BE2C (cell line): ENCODE measurements at regions not wholly inside any gene's neighbourhood (a gene's known extent, or its start where the extent isn't known, plus 50 kb on each side); places are given as distances from the start of the nearest gene placed in this dataset.

ENCODE experiments used
- DNase-seq: peaks from one replicate; pipeline ENCODE4 v3.0.0-alpha.2; 2020
- H3K27me3 ChIP-seq: fragments of 250-450 bp; sonication (Bioruptor Pico); 2 replicates; pipeline ENCODE4 v1.5.1; 2020; ENCODE audit warnings: mild to moderate bottlenecking
- H3K36me3 ChIP-seq: fragments of 250-450 bp; sonication (Bioruptor Pico); 2 replicates; pipeline ENCODE4 v1.5.1; 2020; ENCODE audit warnings: mild to moderate bottlenecking
- H3K4me1 ChIP-seq: fragments of 250-450 bp; sonication (Bioruptor Pico); 2 replicates; pipeline ENCODE4 v1.5.1; 2020
- H3K4me3 ChIP-seq: 2 replicates; pipeline ENCODE4 v1.5.1; 2011; ENCODE audit warnings: low read depth, low read length
- H3K9me3 ChIP-seq: fragments of 250-450 bp; sonication (Bioruptor Pico); 2 replicates; pipeline ENCODE4 v1.5.1; 2020
- TF ChIP-seq, protein P1 (sequence below): IDR thresholded peaks from 2 replicates; pipeline ENCODE4 v1.5.1; 2012; ENCODE audit warnings: mild to moderate bottlenecking, low read depth, low read length

- Histone ChIP-seq H3K36me3 (no peaks in the 10 kb centered on the region), H3K9me3 (no peaks in the 10 kb centered on the region), H3K27me3 (no peaks in the 10 kb centered on the region), H3K4me1 (no peaks in the 10 kb centered on the region), H3K4me3 (no peak overlapping the region)
- DNase-seq: no peak
- TF ChIP-seq, protein P1, sequence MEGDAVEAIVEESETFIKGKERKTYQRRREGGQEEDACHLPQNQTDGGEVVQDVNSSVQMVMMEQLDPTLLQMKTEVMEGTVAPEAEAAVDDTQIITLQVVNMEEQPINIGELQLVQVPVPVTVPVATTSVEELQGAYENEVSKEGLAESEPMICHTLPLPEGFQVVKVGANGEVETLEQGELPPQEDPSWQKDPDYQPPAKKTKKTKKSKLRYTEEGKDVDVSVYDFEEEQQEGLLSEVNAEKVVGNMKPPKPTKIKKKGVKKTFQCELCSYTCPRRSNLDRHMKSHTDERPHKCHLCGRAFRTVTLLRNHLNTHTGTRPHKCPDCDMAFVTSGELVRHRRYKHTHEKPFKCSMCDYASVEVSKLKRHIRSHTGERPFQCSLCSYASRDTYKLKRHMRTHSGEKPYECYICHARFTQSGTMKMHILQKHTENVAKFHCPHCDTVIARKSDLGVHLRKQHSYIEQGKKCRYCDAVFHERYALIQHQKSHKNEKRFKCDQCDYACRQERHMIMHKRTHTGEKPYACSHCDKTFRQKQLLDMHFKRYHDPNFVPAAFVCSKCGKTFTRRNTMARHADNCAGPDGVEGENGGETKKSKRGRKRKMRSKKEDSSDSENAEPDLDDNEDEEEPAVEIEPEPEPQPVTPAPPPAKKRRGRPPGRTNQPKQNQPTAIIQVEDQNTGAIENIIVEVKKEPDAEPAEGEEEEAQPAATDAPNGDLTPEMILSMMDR: no peak
These were observed 648.3 kb upstream of the PHF14 start for GRCh38 chr7:10325395-10325794.

GRCh38 chr7:10343108-10343507 is 630.6 kb upstream of the PHF14 start:
- Histone ChIP-seq H3K27me3 (no peaks in the 10 kb centered on the region), H3K36me3 (no peaks in the 10 kb centered on the region), H3K4me3 (no peak overlapping the region), H3K9me3 (no peaks in the 10 kb centered on the region), H3K4me1 (no peaks in the 10 kb centered on the region)
- TF ChIP-seq, protein P1: no peak
- DNase-seq: no peak

DNA sequence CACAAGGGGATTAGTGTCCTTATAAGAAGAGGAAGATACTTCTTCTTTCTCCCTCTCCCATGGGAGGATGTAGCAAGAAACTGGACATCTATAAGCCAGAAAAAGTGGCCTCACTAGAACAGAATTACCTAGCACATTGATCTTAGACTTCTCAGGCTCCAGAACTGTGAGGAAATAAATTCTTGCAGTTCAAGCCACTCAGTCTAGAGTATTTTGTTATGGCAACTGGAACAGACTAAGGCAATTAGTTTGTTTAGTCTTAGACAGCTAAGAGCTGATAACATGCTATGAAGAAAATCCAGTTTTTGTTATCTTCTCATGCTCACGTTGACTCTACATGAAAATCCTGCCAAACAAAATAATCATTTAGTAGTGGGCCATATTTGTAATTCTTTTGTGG is 627.6 kb upstream of the PHF14 start:
- H3K4me1 ChIP-seq: no peaks in the 10 kb centered on the region
- H3K9me3 ChIP-seq: no peaks in the 10 kb centered on the region
- no peak overlapping the region for H3K4me3 ChIP-seq
- TF ChIP-seq, protein P1: no peak
- DNase-seq: no peak
- no peaks in the 10 kb centered on the region for H3K36me3 ChIP-seq
- H3K27me3 ChIP-seq: no peaks in the 10 kb centered on the region

DNA sequence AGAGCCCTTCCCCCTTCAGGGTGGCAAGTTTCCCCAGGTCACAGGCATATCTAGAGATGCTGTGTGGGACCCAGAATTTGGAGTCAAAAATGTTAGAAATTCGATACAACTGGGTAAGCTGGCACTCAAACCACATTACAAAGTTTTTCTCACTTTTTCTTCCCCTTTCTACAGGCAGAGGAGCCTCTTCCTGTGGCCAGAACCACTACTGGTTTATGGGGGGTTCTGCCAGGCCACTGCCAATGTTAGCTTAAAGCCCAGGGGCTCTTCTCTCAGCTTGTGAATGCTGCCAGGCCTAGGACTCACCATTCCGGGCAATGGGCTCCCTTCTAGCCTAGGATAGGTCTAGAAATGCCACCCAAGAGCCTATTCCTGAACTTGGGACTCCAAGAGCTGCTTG is 617.9 kb upstream of the PHF14 start:
- Histone ChIP-seq H3K27me3 (no peaks in the 10 kb centered on the region), H3K4me3 (no peak overlapping the region), H3K4me1 (no peaks in the 10 kb centered on the region), H3K9me3 (no peaks in the 10 kb centered on the region), H3K36me3 (no peaks in the 10 kb centered on the region)
- no peak for DNase-seq
- TF ChIP-seq, protein P1: no peak

DNA sequence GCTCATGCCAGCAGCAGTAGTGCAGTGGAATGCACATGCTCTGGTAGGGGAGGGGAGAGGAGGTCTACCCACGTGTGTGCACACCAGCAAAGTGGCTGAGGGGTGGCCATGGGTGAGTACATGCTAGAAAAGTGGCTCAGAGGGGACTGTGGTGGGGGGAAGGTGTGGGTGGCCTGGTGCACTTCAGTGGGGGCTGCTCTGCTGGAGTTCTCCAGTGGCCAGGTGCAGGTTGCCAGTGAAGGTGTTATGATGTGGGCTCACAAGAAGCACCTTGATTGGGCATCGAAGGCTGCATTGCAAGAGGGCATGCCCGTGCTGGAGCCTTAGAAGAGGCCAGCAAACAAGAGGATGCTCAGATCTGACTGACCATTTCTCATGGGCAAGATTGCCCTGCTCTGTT is 613.6 kb upstream of the PHF14 start:
- H3K4me1 ChIP-seq: no peaks in the 10 kb centered on the region
- H3K36me3 ChIP-seq: no peaks in the 10 kb centered on the region
- H3K4me3 ChIP-seq: no peak overlapping the region
- TF ChIP-seq, protein P1: no peak
- DNase-seq: no peak
- no peaks in the 10 kb centered on the region for H3K9me3 ChIP-seq
- H3K27me3 ChIP-seq: no peaks in the 10 kb centered on the region

- Histone ChIP-seq H3K27me3 (no peaks in the 10 kb centered on the region), H3K4me1 (no peaks in the 10 kb centered on the region), H3K36me3 (no peaks in the 10 kb centered on the region), H3K9me3 (no peaks in the 10 kb centered on the region), H3K4me3 (no peak overlapping the region)
- no peak for DNase-seq
- TF ChIP-seq, protein P1: no peak
These were observed 571.9 kb upstream of the PHF14 start for GRCh38 chr7:10401793-10402192.
